HG03108 (cell line): ENCODE measurements at regions not wholly inside any gene's neighbourhood (a gene's known extent, or its start where the extent isn't known, plus 50 kb on each side); places are given as distances from the start of the nearest gene placed in this dataset.

Experiments used
- ATAC-seq: cut with Tn5 transposase; IDR thresholded peaks from one replicate; pipeline ENCODE4 v1.9.1; 2021; ENCODE audit warnings: moderate library complexity; ENCODE audit not compliant: unreplicated experiment

DNA sequence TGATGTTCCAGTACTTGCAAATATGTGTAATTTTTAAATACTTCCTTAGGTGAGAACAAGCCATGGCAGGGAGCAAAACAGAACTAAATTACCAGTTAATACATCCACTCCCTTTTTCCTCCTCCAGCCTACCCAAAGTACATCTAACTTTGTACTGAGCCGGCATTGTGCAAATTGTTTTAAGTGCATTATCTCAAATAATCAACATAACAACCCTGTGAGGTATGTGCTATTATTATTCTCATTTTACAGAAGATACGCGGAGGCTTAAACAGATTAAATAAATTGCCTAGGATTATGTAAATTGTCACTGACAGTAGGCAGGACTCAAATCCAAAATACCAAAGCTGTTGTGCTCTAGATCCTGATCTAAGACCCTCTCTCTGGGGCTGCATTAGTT lies 55.5 kb upstream of the KLF4 start:
- ATAC-seq = no peak

DNA sequence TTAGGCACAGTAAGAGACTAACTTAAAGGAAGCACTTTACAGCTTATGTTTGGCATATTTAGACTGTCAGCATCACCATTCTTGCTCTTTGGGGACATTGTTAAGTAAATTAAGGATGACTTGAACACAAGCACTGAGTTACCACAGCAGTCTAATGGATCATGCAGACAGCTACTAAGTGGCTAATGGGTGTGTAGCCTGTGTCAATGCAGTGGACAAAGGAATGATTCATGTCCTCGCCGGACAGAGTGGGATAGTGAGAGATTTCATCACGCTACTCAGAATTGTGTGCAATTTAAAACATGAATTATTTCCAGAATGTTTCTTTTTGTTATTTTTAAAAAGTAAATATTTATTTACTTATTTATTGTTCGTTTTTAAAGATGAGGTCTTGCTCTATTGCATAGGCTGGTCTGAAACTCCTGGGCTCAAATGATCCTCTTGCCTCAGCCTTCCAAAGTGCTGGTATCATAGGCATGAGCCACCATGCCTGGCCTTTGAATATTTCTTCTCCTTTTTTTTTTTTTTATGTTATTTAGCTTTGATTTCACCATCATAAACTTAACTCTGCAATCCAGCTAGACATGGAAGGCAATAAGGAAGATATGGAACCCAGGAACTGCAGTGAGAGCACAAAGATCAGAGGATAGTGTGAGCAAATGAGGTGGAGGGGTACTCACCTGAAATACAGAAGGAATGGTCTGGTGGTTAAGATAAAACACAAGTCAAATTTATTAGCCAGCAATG lies 53.0 kb upstream of the KLF4 start:
- no peak for ATAC-seq

DNA sequence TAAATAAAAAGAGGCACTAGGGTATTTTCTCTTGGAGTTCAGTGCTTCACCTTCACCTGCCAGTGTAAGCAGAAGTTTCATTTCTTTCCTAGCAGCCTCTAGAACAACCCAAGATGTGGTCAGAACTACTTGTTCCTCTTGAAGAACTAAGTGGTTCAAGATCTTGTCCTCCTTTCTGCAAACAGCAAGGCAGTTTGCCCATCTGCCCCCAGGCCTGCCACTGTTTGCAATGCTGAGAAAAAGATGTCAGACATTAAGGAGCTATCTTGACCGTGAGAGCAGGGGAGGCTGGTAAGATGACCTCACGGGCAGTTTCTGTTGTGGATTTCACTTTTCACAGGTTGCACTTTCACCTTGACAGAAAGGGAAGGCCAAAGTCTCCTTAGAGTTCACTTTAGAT lies 52.0 kb upstream of the KLF4 start:
- ATAC-seq = no peak

- no peak for ATAC-seq
These were observed 50.6 kb upstream of the KLF4 start for GRCh38 chr9:107540164-107540561.

- no peak for ATAC-seq
These were observed 50.0 kb upstream of the KLF4 start for GRCh38 chr9:107539427-107540163.
